Bronchial epithelial cell (primary cell): ENCODE measurements at regions not wholly inside any gene's neighbourhood (a gene's known extent, or its start where the extent isn't known, plus 50 kb on each side); places are given as distances from the start of the nearest gene placed in this dataset.
"Not testable (repeated sequence)": the region's sequence is repeated elsewhere in the genome, so short reads cannot be mapped to it uniquely, and the experiment has no call there.

ENCODE experiments used
- DNase-seq: peaks from one replicate; pipeline ENCODE4 v3.0.0-alpha.2; 2010; ENCODE audit warnings: low read depth
- FAIRE-seq: peaks from 2 replicates; lab custom pipeline; 2011; peaks lifted over from hg19 to GRCh38; lab: Jason Lieb, UNC
- H3K27me3 ChIP-seq: 2 replicates; pipeline ENCODE4 v1.5.1; 2011; ENCODE audit warnings: low read length; ENCODE audit not compliant: control insufficient read depth, insufficient read depth
- H3K36me3 ChIP-seq: 2 replicates; pipeline ENCODE4 v1.5.1; 2011; ENCODE audit warnings: low read length; ENCODE audit not compliant: control insufficient read depth, insufficient read depth
- H3K4me3 ChIP-seq: 2 replicates; pipeline ENCODE4 v1.5.1; 2011; ENCODE audit warnings: mild to moderate bottlenecking, low read depth, low read length, control low read depth
- CTCF ChIP-seq: IDR thresholded peaks from 2 replicates; pipeline ENCODE4 v1.5.1; 2011; ENCODE audit warnings: mild to moderate bottlenecking, moderate library complexity, low read length, control low read depth, inconsistent platforms; ENCODE audit not compliant: insufficient read depth, severe bottlenecking

DNA sequence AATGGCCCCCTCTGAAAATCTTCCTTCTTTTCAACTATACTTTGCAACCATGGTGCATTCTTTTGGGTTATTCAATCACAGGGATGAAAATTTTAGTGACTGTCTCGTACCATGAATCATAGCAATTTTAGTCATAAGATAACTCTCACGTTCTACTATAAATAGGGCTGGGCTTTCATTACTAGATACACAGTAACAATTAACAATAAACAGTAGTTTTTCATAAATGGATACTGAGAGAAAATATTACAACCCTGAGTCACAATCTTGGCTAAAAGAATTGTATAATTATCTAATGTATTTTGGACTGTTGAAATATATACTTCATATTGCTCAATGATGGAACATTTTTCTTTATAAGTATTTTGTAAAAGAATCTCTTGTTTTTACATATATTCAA lies 96.1 kb downstream of the TEX35 start:
- FAIRE-seq (no peak), DNase-seq (peak; percentile 83)
- no peaks in the 10 kb centered on the region for H3K36me3 ChIP-seq

DNA sequence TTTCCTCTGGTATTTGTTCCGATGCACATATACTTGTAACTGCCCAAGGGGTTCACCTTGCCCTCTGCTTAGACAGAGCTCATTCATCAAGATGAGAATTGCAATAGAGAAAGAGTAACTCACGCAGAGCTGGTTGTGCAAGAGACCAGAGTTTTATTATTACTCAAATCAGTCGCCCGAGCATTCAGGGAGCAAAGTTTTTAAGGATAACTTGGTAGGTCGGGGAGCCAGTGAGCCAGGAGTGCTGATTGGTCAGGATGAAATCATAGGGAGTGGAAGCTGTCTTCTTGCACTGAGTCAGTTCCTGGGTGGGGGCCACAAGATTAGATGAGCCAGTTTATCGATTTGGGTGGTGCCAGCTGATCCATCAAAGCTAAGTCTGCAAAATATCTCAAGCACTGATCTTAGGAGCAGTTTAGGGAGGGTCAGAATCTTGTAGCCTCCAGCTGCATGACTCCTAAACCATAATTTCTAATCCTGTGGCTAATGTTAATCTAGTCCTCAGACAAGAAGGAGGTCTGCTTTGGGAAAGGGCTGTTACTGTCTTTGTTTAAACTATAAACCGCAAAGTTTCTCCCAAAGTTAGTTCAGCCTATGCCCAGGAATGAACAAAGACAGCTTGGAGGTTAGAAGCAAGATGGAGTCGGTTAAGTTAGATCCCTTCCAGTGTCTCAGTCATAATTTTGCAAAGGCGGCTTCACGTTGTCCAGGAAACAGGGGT lies 97.9 kb downstream of the TEX35 start:
- peak; percentile 67 for DNase-seq
- FAIRE-seq, H3K27me3 ChIP-seq, H3K4me3 ChIP-seq, H3K36me3 ChIP-seq: not testable (repeated sequence)

More for the DNA sequence above, 96.1 kb downstream of the TEX35 start:
- Histone ChIP-seq H3K4me3 (no peak overlapping the region), H3K27me3 (no peaks in the 10 kb centered on the region)
- TF ChIP-seq CTCF: no peak

DNA sequence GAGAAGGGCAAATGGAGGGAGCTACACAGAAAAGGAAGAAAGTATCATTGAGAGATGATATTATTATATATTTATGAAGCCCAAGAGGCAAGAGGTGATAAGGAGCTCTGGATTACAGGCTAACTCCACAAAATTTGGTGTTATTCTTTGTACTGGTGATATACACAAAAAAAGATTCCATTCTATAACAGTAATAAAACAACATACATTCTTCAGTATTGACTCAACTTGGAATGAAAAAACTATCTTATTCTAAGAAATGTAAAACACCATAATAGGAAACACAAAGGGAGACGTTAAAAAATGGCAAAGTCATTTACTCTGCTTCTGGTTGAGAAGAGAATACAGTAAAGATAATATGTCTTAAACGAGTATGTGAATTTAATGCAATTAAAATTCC lies 99.4 kb downstream of the TEX35 start:
- TF ChIP-seq CTCF: no peak
- Histone ChIP-seq H3K36me3 (no peaks in the 10 kb centered on the region), H3K4me3 (no peak overlapping the region), H3K27me3 (no peaks in the 10 kb centered on the region)
- FAIRE-seq (no peak), DNase-seq (peak; percentile 22)

- Histone ChIP-seq H3K4me3 (no peak overlapping the region), H3K36me3 (no peaks in the 10 kb centered on the region), H3K27me3 (no peaks in the 10 kb centered on the region)
- FAIRE-seq: no peak
- no peak for DNase-seq
- TF ChIP-seq CTCF: no peak
Observed at GRCh38 chr1:178613271-178613945, 100.5 kb downstream of the TEX35 start.

GRCh38 chr1:178614286-178614685 lies 101.4 kb downstream of the TEX35 start:
- FAIRE-seq (no peak), DNase-seq (no peak)
- no peaks in the 10 kb centered on the region for H3K36me3 ChIP-seq
- TF ChIP-seq CTCF: no peak
- H3K4me3 ChIP-seq: no peak overlapping the region
- H3K27me3 ChIP-seq: no peaks in the 10 kb centered on the region

DNA sequence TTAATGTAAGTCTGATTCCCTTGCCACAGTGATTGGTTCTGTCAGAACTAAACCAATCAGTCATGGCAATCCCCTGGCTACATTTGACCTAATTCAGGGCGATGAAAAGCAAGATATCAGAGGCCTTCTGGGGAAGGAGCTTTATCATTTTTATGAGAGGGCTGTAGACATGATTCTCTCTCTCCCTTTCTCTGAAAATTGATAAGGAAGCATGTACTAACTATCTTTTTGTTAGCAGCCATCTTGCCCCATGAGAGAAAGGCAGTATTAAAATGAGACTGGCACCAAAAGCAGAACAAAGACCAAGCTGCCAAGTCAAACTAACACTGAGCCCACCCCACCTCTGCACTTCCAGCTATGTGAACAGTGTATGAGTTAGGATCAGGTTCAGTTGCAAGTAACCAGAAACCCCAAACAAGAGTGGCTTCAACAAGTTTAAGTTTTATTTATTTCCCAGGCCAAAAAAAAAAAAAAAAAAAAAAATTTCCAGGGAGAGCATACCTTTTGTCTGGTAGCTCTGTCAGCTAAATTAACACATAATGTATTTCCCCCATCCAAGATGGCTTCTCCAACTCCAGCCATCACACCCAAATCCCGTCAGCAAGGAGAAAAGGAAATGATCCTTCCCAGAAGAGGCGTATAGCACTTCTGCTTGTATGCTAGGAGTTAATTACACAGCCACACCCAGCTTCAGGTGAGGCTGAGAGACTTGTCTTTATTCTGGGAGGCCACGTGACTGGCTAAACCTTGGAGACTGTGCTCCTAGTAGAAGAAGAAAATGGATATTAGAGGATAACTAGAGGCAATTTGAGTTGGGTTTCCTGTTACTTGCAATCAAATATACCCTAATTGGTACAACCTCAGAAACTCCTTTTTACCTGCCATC lies 105.8 kb upstream of the RALGPS2 start:
- no peaks in the 10 kb centered on the region for H3K36me3 ChIP-seq
- H3K27me3 ChIP-seq: no peaks in the 10 kb centered on the region
- FAIRE-seq (no peak), DNase-seq (peak; percentile 34)
- TF ChIP-seq CTCF: no peak
- no peak overlapping the region for H3K4me3 ChIP-seq
